ENCODE measurements at regions not wholly inside any gene's neighbourhood (a gene's known extent, or its start where the extent isn't known, plus 50 kb on each side); places are given as distances from the start of the nearest gene placed in this dataset.
A peak's percentile ranks its signal among the peaks of the same experiment; 100 is the strongest.

DNA sequence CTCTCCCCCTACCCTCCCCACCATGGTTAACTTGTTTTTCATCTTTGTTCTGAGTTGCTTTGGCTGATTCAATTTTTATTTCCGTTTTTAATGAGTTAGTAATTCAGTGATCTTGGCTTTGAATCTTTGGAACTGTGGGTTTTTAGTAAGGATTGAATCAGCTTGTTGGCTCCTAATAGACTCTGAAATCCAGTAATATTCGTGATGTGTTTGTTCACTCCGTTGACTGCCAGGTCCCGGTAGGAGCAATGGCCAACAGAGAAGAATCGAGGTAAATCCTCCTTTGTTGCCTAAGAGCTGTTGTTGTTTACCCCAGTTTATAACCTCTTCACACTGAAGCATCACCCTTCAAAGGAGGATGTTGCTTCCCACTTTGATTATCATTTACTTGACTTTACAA, 92.7 kb downstream of the PCSK1 start:
- DNase-seq (ENCODE audit: low read depth, low spot score), result no peak

DNA sequence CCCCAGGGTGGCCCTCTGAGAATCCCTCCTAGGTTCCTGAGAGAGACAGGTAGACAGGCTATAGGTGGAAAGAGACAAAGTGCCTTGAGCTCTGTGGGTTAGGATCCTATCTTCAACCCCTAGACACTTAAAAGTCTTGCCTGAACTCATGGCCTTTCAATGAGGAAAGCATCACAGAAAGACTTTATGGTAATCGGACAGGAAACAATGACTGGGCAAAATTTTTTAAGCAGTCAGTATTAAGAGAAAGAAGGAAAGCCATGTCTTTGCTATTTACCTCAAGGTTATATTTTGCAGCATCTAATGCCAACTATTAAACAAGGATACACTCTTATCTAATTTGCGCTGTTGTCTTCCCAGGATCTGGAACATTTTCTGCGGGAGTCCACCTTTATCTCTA, 93.2 kb downstream of the PCSK1 start:
- no peak for DNase-seq (ENCODE audit: low read depth, low spot score)

DNA sequence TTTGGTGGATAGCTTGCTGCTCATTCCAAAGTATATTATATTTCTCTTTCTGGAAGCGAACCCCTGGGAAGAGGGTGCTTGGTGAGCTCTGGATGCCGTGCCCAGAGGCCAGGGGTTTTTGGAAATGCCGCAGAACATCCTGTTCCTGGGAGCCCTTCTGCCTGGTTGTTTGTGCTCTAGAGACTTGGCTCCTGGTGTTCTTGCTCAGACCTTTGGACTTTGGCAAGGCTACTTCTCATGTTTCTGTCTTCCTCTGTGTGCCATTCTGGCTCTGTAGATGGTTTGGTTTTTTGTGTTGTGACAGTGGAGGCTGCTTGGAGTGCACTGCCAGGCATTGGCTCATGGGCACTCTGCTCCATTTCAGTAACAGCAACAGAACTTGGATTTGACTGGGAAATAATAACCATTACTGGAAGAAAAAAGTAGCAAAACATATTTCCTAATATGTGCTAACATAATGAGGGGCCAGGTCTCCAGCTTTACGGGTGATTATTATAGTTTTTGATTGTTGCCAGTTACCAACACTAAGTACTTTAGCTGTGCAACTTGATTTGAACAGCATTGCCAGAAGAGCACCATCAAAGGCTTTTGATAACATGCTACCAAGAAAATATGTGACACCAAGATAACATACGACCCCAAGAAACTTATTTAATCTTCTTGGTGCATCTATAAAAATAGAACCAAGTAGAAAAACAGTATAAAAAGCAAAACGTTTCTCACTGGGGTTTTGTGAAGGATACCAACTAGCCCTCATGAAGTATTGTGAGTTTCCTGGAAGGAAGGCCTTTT, 94.2 kb downstream of the PCSK1 start:
- no peak for DNase-seq (ENCODE audit: low read depth, low spot score)

DNA sequence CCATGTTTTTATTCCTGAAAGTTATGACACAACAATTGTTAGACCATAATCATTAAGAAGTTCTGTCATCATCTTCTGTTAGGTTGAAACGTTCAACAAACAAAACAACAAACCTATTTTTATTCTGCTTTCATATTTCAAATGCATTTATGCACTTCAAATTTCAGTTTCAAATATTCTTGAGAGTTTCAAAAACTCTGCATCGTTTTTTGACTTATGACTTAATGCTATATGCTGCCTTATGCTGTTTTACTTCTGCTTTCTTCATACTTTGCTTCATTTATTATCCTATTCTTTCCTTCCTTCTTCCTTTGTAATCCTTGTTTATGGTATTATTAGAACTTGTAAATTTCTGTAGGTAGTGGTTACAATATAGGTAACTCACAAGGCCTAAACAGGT, 95.0 kb downstream of the PCSK1 start:
- DNase-seq (ENCODE audit: low read depth, low spot score), result no peak

DNA sequence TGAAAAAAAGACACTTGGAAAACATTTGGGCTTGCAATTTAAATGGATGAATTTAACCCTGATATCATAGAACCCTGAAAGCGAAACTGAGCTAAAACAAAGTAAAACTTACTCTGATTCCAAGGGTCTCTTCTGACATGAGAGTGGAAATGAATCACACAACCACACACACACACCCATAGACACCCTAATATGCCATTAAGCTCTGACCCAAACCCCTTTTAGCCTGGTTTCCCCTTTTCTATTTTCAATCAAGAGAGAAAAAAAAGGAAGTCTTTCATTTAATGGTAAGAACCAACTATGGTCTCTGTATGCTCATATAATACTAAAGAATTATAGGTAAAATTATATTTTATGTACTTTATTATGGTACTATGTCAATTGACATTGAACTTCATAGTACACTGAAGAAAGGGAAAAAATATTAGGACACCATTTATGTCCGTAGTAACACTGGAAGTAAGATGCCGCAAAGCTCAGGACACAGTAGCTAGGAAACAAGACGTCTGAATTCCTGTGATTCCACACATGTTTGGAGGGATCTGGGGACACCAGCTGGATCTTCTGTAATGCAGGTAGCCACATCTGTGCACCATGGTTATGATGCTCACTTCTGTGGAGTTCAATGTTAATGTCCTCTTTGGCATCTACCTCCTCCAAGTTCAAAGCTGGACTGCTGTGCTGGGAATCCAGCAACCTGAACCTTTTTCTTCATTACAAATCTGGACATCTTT, 95.8 kb downstream of the PCSK1 start:
- DNase-seq (ENCODE audit: low read depth, low spot score), result no peak

DNA sequence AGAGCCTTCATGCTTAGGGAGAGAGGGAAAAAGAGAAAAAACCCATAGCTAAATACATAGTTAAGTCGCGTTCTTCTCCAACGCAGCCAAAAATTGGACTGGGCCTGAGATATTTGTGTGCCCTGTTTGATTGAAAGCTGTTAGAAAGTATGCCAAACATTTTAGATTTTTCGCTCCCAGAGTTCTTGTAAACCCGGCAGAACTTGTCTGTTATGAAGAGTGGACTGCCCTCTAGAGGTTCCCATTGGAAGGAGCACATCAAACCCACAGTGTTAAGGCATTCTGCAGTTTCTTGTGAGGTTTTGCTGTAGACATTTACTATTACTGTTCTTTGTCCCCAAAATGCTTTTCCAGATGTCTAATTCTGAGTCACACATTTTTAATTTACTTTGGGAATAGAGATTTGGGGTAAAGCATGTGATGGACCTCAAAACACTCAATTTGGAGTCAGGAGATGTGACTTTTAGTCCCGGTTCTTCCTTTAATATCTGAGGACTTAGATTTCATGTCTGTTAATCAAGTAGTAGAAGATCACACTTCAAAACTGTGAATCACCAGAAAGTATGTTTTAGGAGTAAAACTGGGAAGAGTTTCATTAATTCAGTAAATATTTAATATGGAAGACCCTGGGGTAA, 96.6 kb downstream of the PCSK1 start:
- DNase-seq (ENCODE audit: low read depth, low spot score), result peak; percentile 28

DNA sequence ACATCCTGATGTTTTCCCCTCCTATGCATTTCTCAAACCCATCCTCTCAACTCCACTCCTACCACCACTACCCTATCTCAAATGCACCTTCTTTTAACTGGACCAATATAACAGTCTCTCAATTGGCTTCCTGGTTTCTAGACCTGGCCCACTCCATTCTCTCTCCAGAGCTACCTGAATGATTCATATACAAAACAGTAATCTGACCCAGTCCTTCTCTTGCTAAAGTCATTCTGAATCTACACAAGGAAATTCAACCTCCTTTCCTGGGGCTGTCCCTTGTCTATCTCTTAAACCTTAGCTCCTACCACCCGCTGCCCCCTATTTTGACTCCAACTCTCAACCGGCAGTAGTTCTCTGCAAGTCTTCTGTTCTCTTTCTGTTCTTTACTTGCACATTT, 97.2 kb downstream of the PCSK1 start:
- DNase-seq (ENCODE audit: low read depth, low spot score), result no peak

DNA sequence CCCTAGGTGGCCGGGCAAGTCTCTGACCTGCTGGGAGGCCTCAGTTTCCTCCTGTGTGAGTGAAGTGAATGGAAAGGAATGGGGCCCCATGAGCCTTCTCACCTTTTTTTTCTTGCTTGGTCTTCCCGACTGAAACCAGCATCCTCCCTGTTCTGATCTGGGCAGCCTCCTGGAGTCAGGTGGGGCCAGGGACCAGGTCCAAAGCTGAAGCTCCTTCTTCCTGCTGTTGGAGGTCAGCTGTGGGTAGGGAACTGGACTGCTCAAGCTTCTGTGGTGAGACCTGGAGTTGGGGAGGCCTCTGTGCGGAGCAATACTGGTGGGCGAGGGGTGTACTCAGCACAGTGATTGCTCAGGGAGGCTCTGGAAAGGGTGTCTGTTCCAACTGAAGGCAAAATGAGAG, 99.7 kb downstream of the PCSK1 start:
- no peak for DNase-seq (ENCODE audit: low read depth, low spot score)

DNA sequence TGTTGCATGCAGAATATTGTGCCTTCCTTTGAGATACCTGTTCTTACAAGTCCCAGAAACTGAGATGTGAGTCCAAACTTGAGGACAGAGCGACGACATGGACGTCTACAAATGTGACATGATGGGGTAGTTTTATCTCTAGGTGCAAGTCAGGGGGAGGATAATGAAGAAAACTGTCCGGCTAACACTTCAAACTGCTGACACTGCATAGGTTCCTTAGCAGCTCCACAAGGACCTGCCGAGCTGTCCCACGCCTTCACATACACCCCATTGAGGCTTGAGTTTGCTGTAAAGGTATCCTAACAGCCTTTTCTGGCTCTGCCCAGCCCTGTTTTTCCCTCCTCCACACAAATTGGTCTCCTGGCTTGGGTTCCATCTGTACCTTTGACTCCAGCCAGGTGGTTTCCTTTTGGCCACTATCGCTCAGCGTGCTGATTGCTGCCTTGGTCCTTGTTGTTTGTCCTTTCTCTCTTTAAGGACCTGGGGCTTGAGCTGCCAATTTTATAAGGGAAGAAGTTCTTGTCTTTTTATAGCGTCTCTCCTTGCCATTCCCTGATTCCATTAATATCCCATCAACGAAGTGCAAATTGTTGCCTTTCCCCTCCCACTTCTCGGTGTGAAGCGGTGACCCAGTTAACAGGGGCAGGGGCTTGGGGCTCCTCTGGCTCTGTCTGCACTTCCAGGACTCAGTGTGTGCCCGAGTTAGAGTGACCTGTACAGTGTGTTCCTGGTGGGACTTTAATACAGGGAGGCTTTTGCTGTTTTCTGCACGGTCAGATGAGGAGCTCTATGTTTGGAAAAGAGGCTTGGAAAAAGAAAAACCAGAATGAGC, 100.3 kb downstream of the PCSK1 start:
- no peak for DNase-seq (ENCODE audit: low read depth, low spot score)

DNA sequence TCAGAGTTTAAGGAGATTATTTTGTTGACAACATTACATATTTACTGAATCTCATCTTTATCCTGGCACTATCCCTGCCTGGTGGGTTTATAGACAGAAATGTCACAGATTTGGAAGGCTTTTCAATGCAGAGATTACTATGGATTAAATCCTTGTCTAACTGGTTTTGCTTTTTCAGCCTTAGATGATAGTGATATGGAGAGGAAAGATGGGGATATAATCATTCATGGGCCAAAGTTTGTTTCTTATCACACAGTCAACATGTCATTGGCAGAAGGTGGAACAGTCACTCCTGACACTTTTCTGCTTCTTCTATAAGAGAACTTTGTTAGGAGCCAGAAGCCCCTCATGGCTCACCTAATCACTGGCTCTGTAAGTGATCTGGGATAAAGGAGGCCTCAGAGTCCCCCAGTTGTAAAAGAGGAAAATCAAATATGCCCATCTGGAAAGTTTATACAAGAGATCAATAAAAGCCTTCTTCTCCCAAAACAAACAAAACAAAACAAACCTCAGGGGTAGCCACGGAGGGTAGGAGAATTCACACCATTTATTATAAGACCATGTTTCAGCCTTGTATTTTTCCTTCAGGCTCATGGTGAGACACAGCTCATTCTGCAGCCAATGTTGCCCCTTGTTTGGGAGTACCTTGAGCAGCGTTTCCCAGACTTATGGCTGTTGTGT, 101.2 kb downstream of the PCSK1 start:
- DNase-seq (ENCODE audit: low read depth, low spot score), result no peak

DNA sequence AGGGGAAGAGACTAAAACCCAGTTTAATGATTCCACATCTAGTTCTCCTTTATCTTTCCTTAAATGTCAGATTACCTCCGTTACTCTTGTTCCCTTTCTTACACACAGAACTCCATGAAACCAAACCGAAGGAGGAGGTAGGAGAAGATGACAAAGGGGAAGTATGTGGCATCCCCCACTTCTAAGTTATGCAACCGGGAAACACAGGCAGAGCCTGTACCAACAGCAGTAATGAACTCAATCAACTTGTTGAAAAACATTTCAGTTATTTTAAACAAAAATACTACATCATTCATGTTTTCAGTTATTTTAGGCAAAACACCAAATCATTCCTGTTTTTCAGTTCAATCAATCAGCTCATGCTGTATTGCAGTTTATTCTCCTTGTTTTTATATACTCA, 101.8 kb downstream of the PCSK1 start:
- DNase-seq (ENCODE audit: low read depth, low spot score), result no peak

DNA sequence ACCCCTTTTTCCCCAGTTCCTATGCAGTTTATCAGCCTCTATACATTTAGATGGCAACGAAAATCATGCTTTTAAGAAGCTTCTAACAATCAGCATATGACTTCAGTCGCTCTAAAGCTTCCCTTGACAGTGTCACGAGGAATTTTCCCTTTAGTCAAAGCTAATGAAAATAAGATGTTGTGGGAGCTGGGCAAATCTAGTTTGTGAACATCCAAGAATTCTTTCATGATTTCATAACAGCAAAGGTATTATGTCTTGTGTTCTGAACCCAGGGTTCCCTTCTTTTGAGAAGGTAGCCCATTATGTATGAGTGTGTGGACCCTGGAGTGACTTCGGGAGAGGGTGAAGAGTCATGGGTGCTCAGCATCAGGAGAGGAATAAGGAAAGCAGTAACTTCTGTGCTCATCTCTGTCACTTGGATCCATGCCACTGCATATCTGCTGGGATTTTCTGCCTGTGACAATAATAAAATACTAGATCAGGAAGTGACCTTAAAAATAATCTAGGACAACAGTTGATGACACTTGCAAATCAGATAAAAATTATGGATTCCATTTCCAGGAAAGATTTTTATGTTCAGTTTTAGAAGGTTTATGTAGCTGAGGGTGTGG, 102.4 kb downstream of the PCSK1 start:
- no peak for DNase-seq (ENCODE audit: low read depth, low spot score)

DNA sequence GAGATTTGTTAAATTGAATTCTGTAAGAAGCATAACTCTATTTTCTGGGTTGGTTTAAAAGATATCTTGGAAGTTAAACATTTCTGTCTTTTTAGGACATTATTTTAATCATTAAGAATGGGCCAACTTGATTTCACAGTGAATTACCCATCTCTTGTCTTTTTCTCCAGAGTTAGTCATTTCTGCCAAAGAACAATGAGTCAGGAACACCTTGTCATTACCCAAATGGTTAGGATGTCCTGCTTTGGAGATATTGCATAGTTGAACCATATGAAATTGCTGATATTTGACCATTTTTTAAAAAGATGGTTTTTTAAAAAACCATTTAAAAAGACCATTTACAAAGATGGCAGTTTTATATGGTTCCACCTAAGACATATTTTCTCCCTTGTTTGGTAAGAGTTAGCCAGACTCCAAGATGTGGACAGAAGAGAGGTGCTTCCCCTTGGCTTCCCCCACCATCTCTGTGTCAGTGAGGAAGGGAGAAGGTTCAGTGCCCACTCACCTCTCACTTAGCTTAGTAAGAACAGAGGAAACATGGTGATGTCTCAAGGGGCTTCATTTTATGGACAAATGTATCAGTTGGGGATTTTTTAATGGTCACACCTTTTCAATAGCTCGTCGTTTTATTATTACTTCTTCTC, 103.0 kb downstream of the PCSK1 start:
- no peak for DNase-seq (ENCODE audit: low read depth, low spot score)

DNA sequence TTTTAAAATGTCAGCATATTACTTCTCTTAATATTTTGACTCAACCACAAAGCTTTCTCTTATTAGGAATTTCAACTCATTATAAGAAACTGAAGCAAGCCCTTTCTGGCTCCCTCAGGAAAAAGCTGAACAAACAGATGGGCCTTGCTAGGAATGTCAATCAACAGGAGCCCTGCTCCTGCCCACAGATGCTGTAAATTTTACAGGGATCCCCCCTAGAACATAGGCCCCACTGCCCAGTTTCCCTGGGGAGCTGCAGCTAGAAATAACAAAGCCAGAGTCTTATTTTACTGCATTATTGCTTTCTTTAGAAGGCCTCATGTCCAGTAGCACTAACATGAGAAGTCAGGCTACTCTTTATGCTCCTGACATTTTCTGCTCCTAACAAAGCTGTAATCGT, 103.8 kb downstream of the PCSK1 start:
- no peak for DNase-seq (ENCODE audit: low read depth, low spot score)

DNA sequence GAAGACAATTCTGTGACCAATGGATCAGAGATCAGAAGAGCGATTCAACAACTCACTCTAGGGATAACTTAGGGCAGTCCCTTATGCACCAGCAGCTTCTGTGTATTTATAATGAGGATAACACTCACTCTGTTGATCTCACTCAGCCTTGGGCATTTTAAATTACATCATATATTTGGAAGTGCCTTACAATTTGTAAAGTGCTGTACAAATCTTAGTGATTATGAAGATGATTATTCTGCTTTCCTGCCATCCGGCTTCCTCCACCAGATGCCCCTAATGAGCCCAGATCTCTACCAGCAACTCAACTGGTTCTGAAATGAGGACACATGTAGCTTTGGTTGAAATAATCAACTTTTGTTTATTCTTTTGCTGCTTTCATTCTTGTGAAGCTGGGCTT, 105.3 kb downstream of the PCSK1 start:
- DNase-seq (ENCODE audit: low read depth, low spot score), result no peak

DNA sequence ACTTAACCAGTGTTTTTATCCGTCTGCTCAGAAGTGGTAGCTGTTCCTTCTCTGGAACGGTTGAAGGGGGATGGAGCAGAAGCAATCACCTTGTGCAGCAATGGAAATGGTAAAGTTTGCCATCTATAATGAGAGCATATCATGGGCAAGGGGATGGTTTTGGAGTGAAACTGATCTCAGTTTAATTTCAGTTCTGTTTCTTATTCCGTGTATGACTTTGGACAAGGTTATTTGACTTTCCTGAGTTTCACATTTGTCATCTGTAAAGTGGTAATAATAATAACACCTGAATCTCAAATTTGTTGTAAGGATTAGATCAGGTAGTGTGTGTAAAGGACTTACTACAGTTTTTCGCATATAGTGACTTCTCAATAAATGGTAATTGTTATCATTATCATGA, 106.1 kb downstream of the PCSK1 start:
- DNase-seq (ENCODE audit: low read depth, low spot score), result no peak

DNA sequence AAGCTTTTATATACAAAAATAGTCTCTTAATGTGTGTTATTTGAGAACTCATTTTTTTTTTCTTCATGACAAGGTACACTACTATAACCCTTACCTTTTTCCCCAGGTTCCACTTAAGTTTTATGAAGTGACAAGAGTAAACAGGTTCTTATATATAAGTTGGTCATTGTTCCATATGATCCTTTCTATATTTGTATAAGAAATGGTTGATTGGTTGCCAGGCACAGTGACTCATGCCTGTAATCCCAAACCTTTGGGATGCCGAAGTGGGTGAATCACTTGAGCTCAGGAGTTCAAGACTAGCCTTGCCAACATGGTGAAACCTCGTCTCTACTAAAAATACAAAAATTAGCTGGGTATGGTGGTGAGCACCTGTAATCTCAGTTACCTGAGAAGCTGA, 108.3 kb downstream of the PCSK1 start:
- no peak for DNase-seq (ENCODE audit: low read depth, low spot score)

DNA sequence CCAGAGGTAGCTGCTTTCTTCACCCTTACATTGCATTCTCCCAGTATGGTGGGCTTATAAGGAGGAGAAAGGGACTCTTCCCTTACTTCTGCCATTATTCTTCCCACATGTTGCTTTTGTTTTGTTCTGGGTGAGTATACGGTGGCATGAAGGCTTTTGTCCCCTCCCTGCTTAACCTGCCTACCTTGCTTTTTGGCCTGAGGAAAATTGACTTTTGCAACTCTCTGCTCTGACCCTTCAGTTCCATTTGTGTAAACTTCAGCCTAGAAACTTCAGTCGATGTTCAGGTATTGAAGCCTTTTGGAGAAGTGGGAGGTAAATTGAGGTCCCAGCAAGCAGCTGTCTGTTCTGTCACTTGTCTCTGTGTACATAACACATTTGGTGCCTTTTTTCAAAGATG, 110.2 kb downstream of the PCSK1 start:
- no peak for DNase-seq (ENCODE audit: low read depth, low spot score)

DNA sequence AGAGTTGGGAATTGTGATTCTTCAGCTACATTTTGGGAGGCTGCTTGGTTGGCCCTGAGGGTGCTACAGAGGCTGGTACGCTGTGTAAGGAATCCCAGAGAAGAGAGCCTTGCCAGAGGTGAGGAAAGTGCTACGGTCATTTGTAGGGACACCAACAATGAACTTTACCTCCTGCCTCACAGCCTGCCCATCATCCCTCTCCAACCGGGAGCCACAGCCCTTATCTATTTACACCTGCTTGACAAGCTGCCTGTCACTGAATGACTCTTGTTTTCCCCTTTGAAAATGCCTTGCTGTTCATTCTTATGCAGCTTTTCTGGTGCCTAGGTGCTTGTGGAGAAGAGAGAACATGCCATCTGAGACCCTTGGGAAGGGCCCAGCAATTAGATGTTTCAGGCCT, 110.8 kb downstream of the PCSK1 start:
- DNase-seq (ENCODE audit: low read depth, low spot score), result no peak

DNA sequence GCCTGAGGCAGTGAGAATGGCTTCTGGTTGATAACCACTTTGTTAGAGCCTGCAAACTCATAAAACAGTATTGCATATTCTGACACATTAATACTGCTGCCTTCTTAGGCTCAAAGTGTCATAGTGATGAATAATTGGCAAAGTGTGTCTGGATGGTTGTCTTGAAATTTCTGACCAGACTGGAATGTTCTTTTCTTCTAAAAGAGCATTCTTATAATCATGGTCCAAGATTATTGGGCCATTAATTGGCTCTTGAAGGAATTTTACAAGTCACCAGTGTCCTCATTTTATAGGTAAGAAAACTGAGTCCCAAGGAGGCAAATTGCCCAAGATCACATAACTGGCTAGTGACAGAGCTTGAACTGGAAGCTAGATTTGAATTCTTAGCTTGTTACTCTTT, 111.7 kb downstream of the PCSK1 start:
- DNase-seq (ENCODE audit: low read depth, low spot score), result no peak

DNA sequence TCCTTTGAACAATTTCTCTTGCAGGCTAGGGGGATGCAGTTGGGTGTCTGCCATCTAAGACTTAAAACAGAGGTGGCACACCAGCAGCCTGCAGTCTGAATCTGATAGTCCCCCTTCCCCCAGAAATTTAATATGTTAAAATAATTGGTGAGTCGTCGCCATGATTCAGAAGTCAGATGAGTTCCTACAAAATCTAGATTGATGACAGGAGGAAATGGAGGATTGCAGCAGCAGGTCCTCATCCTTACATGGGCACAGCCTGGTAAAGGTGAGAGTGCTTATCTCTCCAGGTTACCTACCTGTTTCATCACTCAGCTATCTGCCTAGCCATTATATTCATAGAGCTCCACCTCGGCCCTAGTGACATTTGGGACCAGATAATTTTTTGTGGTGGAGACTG, 112.3 kb downstream of the PCSK1 start:
- DNase-seq (ENCODE audit: low read depth, low spot score), result no peak
